HEK293 (cell line): ENCODE measurements at regions not wholly inside any gene's neighbourhood (a gene's known extent, or its start where the extent isn't known, plus 50 kb on each side); places are given as distances from the start of the nearest gene placed in this dataset.

Experiments
- CTCF ChIA-PET: fragments of 350-600 bp; formaldehyde crosslinking; extraction: SDS; loops from one replicate; lab custom pipeline; 2021; ENCODE audit warnings: antibody characterized with exemption; lab: Yijun Ruan, JAX
- POLR2A ChIA-PET: fragments of 300-600 bp; formaldehyde crosslinking; extraction: SDS; loops from one replicate; lab custom pipeline; 2020; ENCODE audit warnings: antibody characterized with exemption, inconsistent platforms; lab: Yijun Ruan, JAX
- H3K27ac ChIP-seq: fragments of 200-500 bp; sonication (Bioruptor generic); 2 replicates; pipeline ENCODE4 v1.5.1; 2014; ENCODE audit warnings: low read depth, low read length, control low read depth, inconsistent platforms; ENCODE audit errors: extremely low read depth
- H3K36me3 ChIP-seq, 2 experiments: fragments of 200-500 bp in 1 of 2; sonication (Bioruptor generic) in 1 of 2; 1 replicate in 1 of 2; 2 replicates in 1 of 2; pipeline ENCODE4 v1.5.1; 2014 to 2017; ENCODE audit warnings: inconsistent platforms in 2 of 2, low read length in 2 of 2; ENCODE audit not compliant: control insufficient read depth in 2 of 2, insufficient read depth in 1 of 2
- H3K4me1 ChIP-seq: fragments of 200-500 bp; sonication (Bioruptor generic); 2 replicates; pipeline ENCODE4 v1.5.1; 2014; ENCODE audit warnings: mild to moderate bottlenecking, low read length, inconsistent platforms; ENCODE audit not compliant: control insufficient read depth, insufficient read depth
- H3K4me3 ChIP-seq: 2 replicates; pipeline ENCODE4 v1.5.1; 2011; ENCODE audit warnings: low read depth, mild to moderate bottlenecking, control low read depth, low read length, moderate library complexity
- H3K9me3 ChIP-seq: fragments of 200-500 bp; sonication (Bioruptor generic); 2 replicates; pipeline ENCODE4 v1.5.1; 2014; ENCODE audit warnings: low read depth, low read length, inconsistent platforms; ENCODE audit not compliant: control insufficient read depth, insufficient read depth
- BCL6B ChIP-seq: fragments of 450-650 bp; formaldehyde crosslinking; IDR thresholded peaks from 2 replicates; pipeline ENCODE4 v1.5.1; 2017; ENCODE audit warnings: missing biosample characterization, missing genetic modification characterization
- CTCF ChIP-seq: fragments of 450-650 bp; formaldehyde crosslinking; IDR thresholded peaks from 2 replicates; pipeline ENCODE4 v1.5.1; 2016; ENCODE audit warnings: missing biosample characterization, missing genetic modification characterization
- GFI1B ChIP-seq: fragments of 450-650 bp; formaldehyde crosslinking; IDR thresholded peaks from 2 replicates; pipeline ENCODE4 v1.5.1; 2016; ENCODE audit warnings: missing biosample characterization, missing genetic modification characterization
- INSM2 ChIP-seq: fragments of 450-650 bp; formaldehyde crosslinking; IDR thresholded peaks from 2 replicates; pipeline ENCODE4 v1.5.1; 2016; ENCODE audit warnings: missing biosample characterization, missing genetic modification characterization
- KLF7 ChIP-seq: fragments of 450-650 bp; formaldehyde crosslinking; IDR thresholded peaks from 2 replicates; pipeline ENCODE4 v1.5.1; 2016; ENCODE audit warnings: missing biosample characterization, missing genetic modification characterization, borderline replicate concordance
- PRDM4 ChIP-seq: fragments of 450-650 bp; formaldehyde crosslinking; IDR thresholded peaks from 2 replicates; pipeline ENCODE4 v1.5.1; 2017; ENCODE audit warnings: missing biosample characterization, missing genetic modification characterization
- SP7 ChIP-seq: fragments of 450-650 bp; formaldehyde crosslinking; IDR thresholded peaks from 2 replicates; pipeline ENCODE4 v1.5.1; 2016; ENCODE audit warnings: missing biosample characterization, missing genetic modification characterization
- ZBTB48 ChIP-seq: fragments of 450-650 bp; formaldehyde crosslinking; IDR thresholded peaks from 2 replicates; pipeline ENCODE4 v1.5.1; 2016; ENCODE audit warnings: missing biosample characterization, missing genetic modification characterization
- ZIC2 ChIP-seq: fragments of 450-650 bp; formaldehyde crosslinking; IDR thresholded peaks from 2 replicates; pipeline ENCODE4 v1.5.1; 2016; ENCODE audit warnings: missing biosample characterization, missing genetic modification characterization
- ZNF157 ChIP-seq: fragments of 450-650 bp; formaldehyde crosslinking; IDR thresholded peaks from 2 replicates; pipeline ENCODE4 v1.5.1; 2016; ENCODE audit warnings: missing biosample characterization, missing genetic modification characterization
- ZNF266 ChIP-seq: fragments of 450-650 bp; formaldehyde crosslinking; IDR thresholded peaks from 2 replicates; pipeline ENCODE4 v1.5.1; 2016; ENCODE audit warnings: missing biosample characterization, missing genetic modification characterization, low read depth
- ZNF366 ChIP-seq: fragments of 450-650 bp; formaldehyde crosslinking; conservative IDR thresholded peaks from 2 replicates; pipeline ENCODE4 v1.5.1; 2016; ENCODE audit warnings: missing biosample characterization, missing genetic modification characterization
- ZNF404 ChIP-seq: fragments of 450-650 bp; formaldehyde crosslinking; IDR thresholded peaks from 2 replicates; pipeline ENCODE4 v1.5.1; 2017; ENCODE audit warnings: missing biosample characterization, missing genetic modification characterization
- ZNF513 ChIP-seq: fragments of 450-650 bp; IDR thresholded peaks from 2 replicates; pipeline ENCODE4 v1.5.1; 2018; ENCODE audit warnings: missing biosample characterization, missing genetic modification characterization
- ZNF544 ChIP-seq: fragments of 450-650 bp; formaldehyde crosslinking; IDR thresholded peaks from 2 replicates; pipeline ENCODE4 v1.5.0; 2017; ENCODE audit warnings: missing biosample characterization, missing genetic modification characterization
- ZNF585B ChIP-seq: fragments of 450-650 bp; formaldehyde crosslinking; IDR thresholded peaks from 2 replicates; pipeline ENCODE4 v1.5.1; 2016; ENCODE audit warnings: missing biosample characterization, missing genetic modification characterization
- ZNF626 ChIP-seq: fragments of 450-650 bp; sonication (Bioruptor Pico); formaldehyde crosslinking; IDR thresholded peaks from 2 replicates; pipeline ENCODE4 v1.5.1; 2018; ENCODE audit warnings: missing biosample characterization, missing genetic modification characterization, inconsistent platforms
- ZNF658 ChIP-seq: fragments of 450-650 bp; formaldehyde crosslinking; IDR thresholded peaks from 2 replicates; pipeline ENCODE4; 2016; ENCODE audit warnings: missing biosample characterization, missing genetic modification characterization
- ZNF701 ChIP-seq: fragments of 450-650 bp; formaldehyde crosslinking; IDR thresholded peaks from 2 replicates; pipeline ENCODE4 v1.5.1; 2016; ENCODE audit warnings: missing biosample characterization, missing genetic modification characterization
- ZNF76 ChIP-seq: fragments of 450-650 bp; formaldehyde crosslinking; IDR thresholded peaks from 2 replicates; pipeline ENCODE4; 2016; ENCODE audit warnings: low read depth, missing biosample characterization, missing genetic modification characterization, borderline replicate concordance
- ZNF776 ChIP-seq: fragments of 450-650 bp; formaldehyde crosslinking; IDR thresholded peaks from 2 replicates; pipeline ENCODE4 v1.5.0; 2017; ENCODE audit warnings: missing biosample characterization, missing genetic modification characterization, borderline replicate concordance
- ZNF830 ChIP-seq: fragments of 450-650 bp; IDR thresholded peaks from 2 replicates; pipeline ENCODE4 v1.5.0; 2018; ENCODE audit warnings: missing biosample characterization, missing genetic modification characterization, low read depth, mild to moderate bottlenecking, moderate library complexity
- ZSCAN18 ChIP-seq: fragments of 450-650 bp; formaldehyde crosslinking; IDR thresholded peaks from 2 replicates; pipeline ENCODE4 v1.5.1; 2016; ENCODE audit warnings: missing biosample characterization, missing genetic modification characterization

GRCh38 chr11:33959855-33960400 is 68.1 kb upstream of the LMO2 start (continued):
- TF ChIP-seq ZNF658 (tag by site-specific recombination) (no peak), GFI1B (no peak), ZNF626 (tag by site-specific recombination) (no peak), ZNF776 (tag by site-specific recombination) (no peak), INSM2 (tag by site-specific recombination) (no peak), ZIC2 (no peak), ZBTB48 (tag by site-specific recombination) (no peak), ZNF701 (tag by site-specific recombination) (no peak)

GRCh38 chr11:33957304-33957917 is 65.5 kb upstream of the LMO2 start:
- no peaks in the 10 kb centered on the region for H3K36me3 ChIP-seq
- TF ChIP-seq ZNF585B (tag by site-specific recombination): no peak
- TF ChIP-seq SP7 (tag by site-specific recombination): no peak
- no peak for TF ChIP-seq ZNF404
- TF ChIP-seq ZNF76 (tag by site-specific recombination): no peak
- TF ChIP-seq CTCF (tag by site-specific recombination): no peak
- no peak for TF ChIP-seq PRDM4 (tag by site-specific recombination)
- TF ChIP-seq BCL6B (tag by site-specific recombination): no peak
- no peak for TF ChIP-seq KLF7
- TF ChIP-seq ZNF830 (tag by site-specific recombination): no peak
- no peak for TF ChIP-seq ZNF157 (tag by site-specific recombination)
- no peak for TF ChIP-seq ZNF266 (tag by site-specific recombination)
- no peak for TF ChIP-seq ZNF366
- TF ChIP-seq ZNF513 (tag by site-specific recombination): no peak
- no peak for TF ChIP-seq ZSCAN18 (tag by site-specific recombination)
- no peak for TF ChIP-seq ZNF544 (tag by site-specific recombination)
- TF ChIP-seq, all 188 proteins: peak for 0
- ChIA-PET CTCF (no interaction called here), POLR2A (no interaction called here)
- Histone ChIP-seq H3K4me1 (no peaks in the 10 kb centered on the region), H3K9me3 (no peaks in the 10 kb centered on the region), H3K27ac (no peak overlapping the region), H3K4me3 (no peak overlapping the region)
